Left ventricle myocardium inferior (tissue), 1 donor: ENCODE measurements at regions not wholly inside any gene's neighbourhood (a gene's known extent, or its start where the extent isn't known, plus 50 kb on each side); places are given as distances from the start of the nearest gene placed in this dataset.
"Not testable (repeated sequence)": the region's sequence is repeated elsewhere in the genome, so short reads cannot be mapped to it uniquely, and the experiment has no call there.

ENCODE experiments used
- DNase-seq: peaks from one replicate; pipeline ENCODE4 v3.0.0-alpha.2; 2020
- H3K27ac ChIP-seq: fragments of 200-600 bp; replicated peaks from 2 replicates; pipeline ENCODE4 v1.8.0; 2021
- H3K27me3 ChIP-seq: fragments of 200-600 bp; 2 replicates; pipeline ENCODE4 v1.8.0; 2021; ENCODE audit warnings: low read depth
- H3K36me3 ChIP-seq: fragments of 200-600 bp; 2 replicates; pipeline ENCODE4 v1.8.0; 2021
- H3K4me1 ChIP-seq: fragments of 200-600 bp; 2 replicates; pipeline ENCODE4 v1.8.0; 2021
- H3K4me3 ChIP-seq: fragments of 200-600 bp; 2 replicates; pipeline ENCODE4 v1.8.0; 2021; ENCODE audit warnings: mild to moderate bottlenecking, moderate library complexity
- H3K9me3 ChIP-seq: fragments of 200-600 bp; replicated peaks from 2 replicates; pipeline ENCODE4 v1.8.0; 2021
- CTCF ChIP-seq: fragments of 200-600 bp; IDR thresholded peaks from 2 replicates; pipeline ENCODE4 v1.8.0; 2021; ENCODE audit warnings: antibody characterized with exemption, mild to moderate bottlenecking, borderline replicate concordance
- intact Hi-C: fragments of 100-400 bp; cut with micrococcal nuclease; formaldehyde crosslinking; loops from one replicate; pipeline ENCODE4 v1.11.0; 2022
- donor health status: DM: no; HTN: yes; CAD: no; lungs with severe emphysema.

GRCh38 chr6:119830494-119831295, 481.1 kb upstream of the MAN1A1 start:
- no peak for DNase-seq
- no peaks in the 10 kb centered on the region for H3K36me3 ChIP-seq
- H3K4me1 ChIP-seq: no peaks in the 10 kb centered on the region
- no peak for TF ChIP-seq CTCF
- peaks cover 21% of the 10 kb centered on the region for H3K9me3 ChIP-seq
- H3K27me3 ChIP-seq: no peaks in the 10 kb centered on the region
- intact Hi-C loops: no loop called here
- no peak overlapping the region for H3K4me3 ChIP-seq
- H3K27ac ChIP-seq: no peak overlapping the region

- no peaks in the 10 kb centered on the region for H3K4me1 ChIP-seq
- H3K4me3 ChIP-seq: no peak overlapping the region
- H3K27ac ChIP-seq: no peak overlapping the region
- no peak for TF ChIP-seq CTCF
- intact Hi-C loops: no loop called here
- H3K9me3 ChIP-seq: peaks cover 21% of the 10 kb centered on the region
- no peaks in the 10 kb centered on the region for H3K36me3 ChIP-seq
- no peaks in the 10 kb centered on the region for H3K27me3 ChIP-seq
- DNase-seq: no peak
Measured at GRCh38 chr6:119830069-119830468, 480.5 kb upstream of the MAN1A1 start.

- H3K27ac ChIP-seq, DNase-seq, intact Hi-C loops, H3K4me3 ChIP-seq, H3K27me3 ChIP-seq, H3K36me3 ChIP-seq, H3K4me1 ChIP-seq: not testable (repeated sequence)
- H3K9me3 ChIP-seq: peaks cover 25% of the 10 kb centered on the region
Measured at GRCh38 chr6:119829499-119829898, 479.9 kb upstream of the MAN1A1 start.

DNA sequence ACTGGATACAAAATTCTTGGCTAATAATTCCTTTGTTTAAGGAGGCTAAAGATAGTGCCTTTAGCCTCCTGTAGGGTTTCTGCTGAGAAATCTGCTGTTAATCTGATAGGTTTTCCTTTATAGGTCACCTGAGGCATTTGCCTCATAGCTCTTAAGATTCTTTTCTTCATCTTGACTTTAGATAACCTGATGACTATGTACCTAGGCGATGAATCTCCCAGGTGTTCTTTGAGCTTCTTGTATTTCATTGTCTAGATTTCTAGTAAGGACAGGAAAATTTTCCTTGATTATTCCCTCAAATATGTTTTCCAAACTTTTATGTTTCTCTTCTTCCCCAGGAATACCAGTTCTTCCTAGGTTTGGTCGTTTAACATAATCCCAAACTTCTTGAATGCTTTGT, 479.4 kb upstream of the MAN1A1 start:
- TF ChIP-seq CTCF: no peak
- no peak for DNase-seq

DNA sequence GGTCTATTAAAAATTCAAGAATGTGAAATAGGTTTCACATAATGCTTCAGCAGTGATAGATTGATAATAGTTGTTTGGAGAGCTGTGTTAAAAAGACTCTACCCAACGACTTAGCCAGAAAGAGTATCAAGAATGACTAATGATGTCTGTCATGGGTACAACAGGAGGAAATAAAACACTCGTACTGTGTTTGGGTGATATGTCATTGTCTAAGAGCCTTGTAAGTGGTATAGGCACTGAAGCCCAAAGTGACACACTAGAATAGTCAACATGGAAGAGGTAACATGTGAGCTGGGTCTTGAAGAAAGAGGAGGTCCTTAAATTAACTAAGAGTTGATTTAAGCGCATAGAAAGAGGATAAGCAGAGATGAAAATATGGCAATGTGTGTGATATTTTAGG, 471.8 kb upstream of the MAN1A1 start:
- no peak for DNase-seq
- no peak for TF ChIP-seq CTCF
- Histone ChIP-seq H3K9me3 (peaks cover 7% of the 10 kb centered on the region), H3K4me3 (no peak overlapping the region), H3K4me1 (no peaks in the 10 kb centered on the region), H3K27ac (no peak overlapping the region), H3K27me3 (no peaks in the 10 kb centered on the region), H3K36me3 (no peaks in the 10 kb centered on the region)
- intact Hi-C loops: no loop called here

More for the DNA sequence above, 479.4 kb upstream of the MAN1A1 start:
- peaks cover 28% of the 10 kb centered on the region for H3K9me3 ChIP-seq
- no peak overlapping the region for H3K4me3 ChIP-seq
- H3K27ac ChIP-seq: no peak overlapping the region
- no peaks in the 10 kb centered on the region for H3K4me1 ChIP-seq
- H3K36me3 ChIP-seq: no peaks in the 10 kb centered on the region
- intact Hi-C loops: no loop called here
- no peaks in the 10 kb centered on the region for H3K27me3 ChIP-seq

- intact Hi-C loops: no loop called here
- no peak for DNase-seq
- Histone ChIP-seq H3K27ac (no peak overlapping the region), H3K36me3 (no peaks in the 10 kb centered on the region), H3K27me3 (no peaks in the 10 kb centered on the region), H3K9me3 (no peaks in the 10 kb centered on the region), H3K4me1 (no peaks in the 10 kb centered on the region), H3K4me3 (no peak overlapping the region)
- TF ChIP-seq CTCF: no peak
Measured at GRCh38 chr6:119818876-119819275, 469.3 kb upstream of the MAN1A1 start.
